PFSK-1 (cell line): ENCODE measurements at regions not wholly inside any gene's neighbourhood (a gene's known extent, or its start where the extent isn't known, plus 50 kb on each side); places are given as distances from the start of the nearest gene placed in this dataset.

Source experiments
- FOXP2 ChIP-seq: optimal IDR thresholded peaks from 2 replicates; pipeline ENCODE3; 2011; ENCODE audit warnings: borderline replicate concordance, control low read depth, inconsistent platforms; ENCODE audit not compliant: insufficient read depth; ENCODE audit errors: extremely low read length, extremely low read depth
- POLR2AphosphoS5 ChIP-seq: IDR thresholded peaks from 2 replicates; pipeline ENCODE4 v1.6.1; 2012; ENCODE audit warnings: low read depth, mild to moderate bottlenecking, control low read depth, low read length, moderate library complexity
- REST ChIP-seq, 2 experiments: IDR thresholded peaks; 2 replicates each; pipeline versions ENCODE4 v1.6.1 to v1.8.0; 2011 to 2012; ENCODE audit warnings: low read depth in 2 of 2, low read length in 2 of 2, control low read depth in 1 of 2, inconsistent platforms in 1 of 2, mild to moderate bottlenecking in 1 of 2, moderate library complexity in 1 of 2; ENCODE audit not compliant: insufficient read depth in 1 of 2
- SIN3A ChIP-seq: IDR thresholded peaks from 2 replicates; pipeline ENCODE4 v1.6.1; 2012; ENCODE audit warnings: mild to moderate bottlenecking, low read length, moderate library complexity, borderline replicate concordance; ENCODE audit not compliant: insufficient read depth
- TAF1 ChIP-seq: IDR thresholded peaks from 2 replicates; pipeline ENCODE4 v1.6.1; 2012; ENCODE audit warnings: low read length, control low read depth, borderline replicate concordance; ENCODE audit not compliant: insufficient read depth

- TF ChIP-seq SIN3A = no peak
- no peak for TF ChIP-seq POLR2AphosphoS5
- TF ChIP-seq REST (IDR thresholded peaks at IDR 0.05; ENCODE audit: insufficient read depth in 1 of 2, low read depth in 2 of 2, low read length in 2 of 2) = no peak
- no peak for TF ChIP-seq TAF1
- no peak for TF ChIP-seq FOXP2
Measured at GRCh38 chr5:18305288-18305924, 671.1 kb downstream of the TAF11L14 start.
